Hepatocyte (in vitro differentiated cells): ENCODE measurements at regions not wholly inside any gene's neighbourhood (a gene's known extent, or its start where the extent isn't known, plus 50 kb on each side); places are given as distances from the start of the nearest gene placed in this dataset.
"Not testable (repeated sequence)": the region's sequence is repeated elsewhere in the genome, so short reads cannot be mapped to it uniquely, and the experiment has no call there.

Source experiments
- DNase-seq: peaks from one replicate; pipeline ENCODE4 v3.0.0-alpha.2; 2016; ENCODE audit warnings: low spot score
- H2AFZ ChIP-seq: fragments of 200-600 bp; sonication (generic); 2 replicates; pipeline ENCODE4 v1.6.0; 2016; ENCODE audit warnings: antibody characterized with exemption, mild to moderate bottlenecking
- H3K27ac ChIP-seq: fragments of 200-600 bp; sonication (generic); 2 replicates; pipeline ENCODE4 v1.5.1; 2016; ENCODE audit warnings: mild to moderate bottlenecking
- H3K27me3 ChIP-seq: fragments of 200-600 bp; sonication (generic); 2 replicates; pipeline ENCODE4 v1.6.1; 2016
- H3K36me3 ChIP-seq: fragments of 200-600 bp; sonication (generic); replicated peaks from 2 replicates; pipeline ENCODE4 v1.5.1; 2016; ENCODE audit warnings: low read depth; ENCODE audit not compliant: insufficient read depth
- H3K4me1 ChIP-seq: fragments of 200-600 bp; sonication (generic); 2 replicates; pipeline ENCODE4 v1.5.1; 2016; ENCODE audit warnings: mild to moderate bottlenecking, moderate library complexity; ENCODE audit not compliant: insufficient read depth
- H3K4me2 ChIP-seq: fragments of 200-600 bp; sonication (generic); 2 replicates; pipeline ENCODE4 v1.6.0; 2016
- H3K4me3 ChIP-seq: fragments of 200-600 bp; sonication (generic); 2 replicates; pipeline ENCODE4 v1.5.1; 2016; ENCODE audit warnings: mild to moderate bottlenecking
- H3K79me2 ChIP-seq: fragments of 200-600 bp; sonication (generic); 2 replicates; pipeline ENCODE4 v1.6.0; 2017; ENCODE audit warnings: mild to moderate bottlenecking
- H3K9me2 ChIP-seq: fragments of 200-600 bp; sonication (generic); replicated peaks from 2 replicates; pipeline ENCODE4 v1.6.0; 2017; ENCODE audit warnings: mild to moderate bottlenecking; ENCODE audit not compliant: insufficient read depth
- H3K9me3 ChIP-seq: fragments of 200-600 bp; sonication (generic); 2 replicates; pipeline ENCODE4 v1.5.1; 2016; ENCODE audit warnings: low read depth, mild to moderate bottlenecking
- H4K20me1 ChIP-seq: fragments of 200-600 bp; sonication (generic); 2 replicates; pipeline ENCODE4 v1.6.0; 2016; ENCODE audit warnings: mild to moderate bottlenecking; ENCODE audit not compliant: insufficient read depth, poor library complexity, severe bottlenecking
- EZH2 ChIP-seq: fragments of 200-600 bp; sonication (generic); IDR thresholded peaks from 2 replicates; pipeline ENCODE4 v1.6.1; 2016; ENCODE audit warnings: antibody characterized with exemption, mild to moderate bottlenecking, borderline replicate concordance
- EZH2phosphoT487 ChIP-seq: fragments of 200-600 bp; sonication (generic); IDR thresholded peaks from one replicate; pipeline ENCODE4 v1.6.1; 2018; ENCODE audit warnings: antibody characterized with exemption, mild to moderate bottlenecking, low read depth, moderate library complexity; ENCODE audit not compliant: unreplicated experiment, severe bottlenecking
- WGBS: methylation state at CpG from one replicate; pipeline ENCODE4 v1.1.6; 2016; ENCODE audit warnings: low lambda C conversion rate; ENCODE audit errors: missing lambda C conversion rate; 5-methylcytosine and 5-hydroxymethylcytosine counted together
- TF ChIP-seq, protein P1 (sequence below): fragments of 200-600 bp; sonication (generic); IDR thresholded peaks from 2 replicates; pipeline ENCODE4 v1.5.1; 2016; ENCODE audit warnings: antibody characterized with exemption, mild to moderate bottlenecking; ENCODE audit not compliant: poor library complexity

DNA sequence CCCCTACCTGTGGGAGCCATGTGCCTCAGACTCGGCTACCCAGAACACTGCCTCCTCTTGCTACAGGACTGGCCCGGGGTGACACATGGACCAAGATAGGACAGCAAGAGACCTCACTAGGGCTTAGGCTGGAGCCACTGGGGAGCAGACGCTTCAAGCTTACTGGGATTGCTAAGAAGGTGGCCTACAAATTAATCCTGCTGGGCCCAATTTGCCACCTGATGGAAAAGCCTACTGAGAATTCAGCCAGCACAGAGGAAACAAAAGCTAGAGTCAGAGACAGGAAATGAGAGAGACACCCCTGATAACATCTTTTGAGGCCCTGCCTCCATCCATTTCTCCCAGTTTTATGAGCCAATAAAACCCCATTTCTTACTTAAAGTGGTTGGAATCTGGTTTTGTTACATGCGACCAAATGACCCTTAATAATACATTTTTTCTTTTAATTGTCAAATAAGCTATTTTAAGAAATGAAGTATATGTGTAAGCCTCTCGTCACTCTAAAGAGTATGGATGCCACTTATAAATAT lies 282.1 kb downstream of the CXCL12 start:
- no peaks in the 10 kb centered on the region for H3K79me2 ChIP-seq
- 61% methylated on average over 5 of the region's 5 CpGs for WGBS

DNA sequence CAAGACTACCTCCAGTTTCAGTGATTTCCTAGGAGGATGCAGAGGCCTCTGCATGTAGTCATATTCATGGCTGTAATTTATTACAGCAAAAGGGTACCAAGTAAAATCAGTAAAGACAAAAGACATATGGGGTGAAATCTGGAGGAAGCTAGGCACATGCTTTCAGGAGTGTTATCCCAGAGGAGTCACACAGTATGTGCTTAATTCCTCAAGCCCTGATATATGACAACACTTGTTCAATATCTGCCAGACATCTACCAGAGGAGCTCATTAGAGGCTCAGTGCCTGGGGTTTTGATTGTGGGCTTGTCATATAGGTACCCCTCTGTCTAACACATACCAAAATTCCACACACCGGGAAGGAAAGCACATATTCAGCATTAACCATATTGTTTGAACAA lies 283.8 kb downstream of the CXCL12 start:
- no peaks in the 10 kb centered on the region for H3K4me1 ChIP-seq
- H3K79me2 ChIP-seq, result no peaks in the 10 kb centered on the region
- H3K4me3 ChIP-seq, result no peak overlapping the region
- H4K20me1 ChIP-seq, result no peaks in the 10 kb centered on the region
- no peaks in the 10 kb centered on the region for H3K9me2 ChIP-seq
- no peak for DNase-seq
- no peak overlapping the region for H2AFZ ChIP-seq
- 33% methylated on average over 1 of the region's 1 CpG for WGBS
- H3K27ac ChIP-seq, result no peak overlapping the region
- TF ChIP-seq, protein P1, sequence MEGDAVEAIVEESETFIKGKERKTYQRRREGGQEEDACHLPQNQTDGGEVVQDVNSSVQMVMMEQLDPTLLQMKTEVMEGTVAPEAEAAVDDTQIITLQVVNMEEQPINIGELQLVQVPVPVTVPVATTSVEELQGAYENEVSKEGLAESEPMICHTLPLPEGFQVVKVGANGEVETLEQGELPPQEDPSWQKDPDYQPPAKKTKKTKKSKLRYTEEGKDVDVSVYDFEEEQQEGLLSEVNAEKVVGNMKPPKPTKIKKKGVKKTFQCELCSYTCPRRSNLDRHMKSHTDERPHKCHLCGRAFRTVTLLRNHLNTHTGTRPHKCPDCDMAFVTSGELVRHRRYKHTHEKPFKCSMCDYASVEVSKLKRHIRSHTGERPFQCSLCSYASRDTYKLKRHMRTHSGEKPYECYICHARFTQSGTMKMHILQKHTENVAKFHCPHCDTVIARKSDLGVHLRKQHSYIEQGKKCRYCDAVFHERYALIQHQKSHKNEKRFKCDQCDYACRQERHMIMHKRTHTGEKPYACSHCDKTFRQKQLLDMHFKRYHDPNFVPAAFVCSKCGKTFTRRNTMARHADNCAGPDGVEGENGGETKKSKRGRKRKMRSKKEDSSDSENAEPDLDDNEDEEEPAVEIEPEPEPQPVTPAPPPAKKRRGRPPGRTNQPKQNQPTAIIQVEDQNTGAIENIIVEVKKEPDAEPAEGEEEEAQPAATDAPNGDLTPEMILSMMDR, result no peak
- TF ChIP-seq EZH2phosphoT487 (no peak), EZH2 (no peak)
- no peaks in the 10 kb centered on the region for H3K36me3 ChIP-seq
- no peaks in the 10 kb centered on the region for H3K9me3 ChIP-seq
- no peaks in the 10 kb centered on the region for H3K27me3 ChIP-seq
- H3K4me2 ChIP-seq, result no peak overlapping the region

More for the DNA sequence above, 282.1 kb downstream of the CXCL12 start:
- no peak overlapping the region for H2AFZ ChIP-seq
- H3K4me3 ChIP-seq, result no peak overlapping the region
- H3K27me3 ChIP-seq, result no peaks in the 10 kb centered on the region
- H3K9me3 ChIP-seq, result no peaks in the 10 kb centered on the region
- no peaks in the 10 kb centered on the region for H3K9me2 ChIP-seq
- no peaks in the 10 kb centered on the region for H3K4me1 ChIP-seq
- H3K36me3 ChIP-seq, result no peaks in the 10 kb centered on the region
- H3K27ac ChIP-seq, result no peak overlapping the region
- H4K20me1 ChIP-seq, result no peaks in the 10 kb centered on the region
- no peak for TF ChIP-seq EZH2phosphoT487
- TF ChIP-seq, protein P1, result no peak
- no peak for TF ChIP-seq EZH2
- no peak for DNase-seq
- H3K4me2 ChIP-seq, result no peak overlapping the region

DNA sequence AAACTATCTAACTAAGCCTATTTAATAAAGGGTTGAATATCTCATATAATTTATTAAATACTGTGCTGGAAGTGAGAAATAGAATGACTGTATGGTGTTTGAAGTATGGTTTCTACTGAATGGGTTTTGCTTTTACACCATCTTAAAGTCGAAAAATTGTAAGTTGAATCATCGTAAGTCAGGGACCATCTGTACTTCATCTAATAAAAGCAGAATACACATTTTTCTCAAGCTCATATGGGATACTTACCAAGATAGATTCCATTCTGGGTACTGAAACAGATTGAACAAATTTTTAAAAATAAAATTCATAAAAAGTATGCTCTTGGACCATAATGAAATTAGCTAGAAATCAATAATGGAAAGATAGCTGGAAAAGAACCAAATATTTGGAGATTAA lies 285.4 kb downstream of the CXCL12 start:
- H3K4me2 ChIP-seq, result no peak overlapping the region
- TF ChIP-seq, protein P1, result no peak
- TF ChIP-seq EZH2, result no peak

DNA sequence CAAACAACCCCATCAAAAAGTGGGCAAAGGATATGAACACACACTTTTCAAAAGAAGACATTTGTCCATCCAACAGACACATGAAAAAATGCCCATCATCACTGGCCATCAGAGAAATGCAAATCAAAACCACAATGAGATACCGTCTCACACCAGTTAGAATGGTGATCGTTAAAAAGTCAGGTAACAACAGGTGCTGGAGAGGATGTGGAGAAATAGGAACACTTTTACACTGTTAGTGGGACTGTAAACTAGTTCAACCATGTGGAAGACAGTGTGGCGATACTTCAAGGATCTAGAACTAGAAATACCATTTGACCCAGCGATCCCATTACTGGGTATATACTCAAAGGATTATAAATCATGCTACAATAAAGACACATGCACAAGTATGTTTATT lies 288.7 kb downstream of the CXCL12 start:
- not testable (repeated sequence) for H4K20me1 ChIP-seq, H2AFZ ChIP-seq, H3K4me2 ChIP-seq, H3K36me3 ChIP-seq, H3K4me3 ChIP-seq, H3K27ac ChIP-seq, H3K27me3 ChIP-seq, H3K9me3 ChIP-seq, DNase-seq, H3K79me2 ChIP-seq, H3K9me2 ChIP-seq, H3K4me1 ChIP-seq
- 83% methylated on average over 4 of the region's 4 CpGs for WGBS

More for the DNA sequence above, 285.4 kb downstream of the CXCL12 start:
- Histone ChIP-seq H3K79me2 (no peaks in the 10 kb centered on the region), H3K27ac (no peak overlapping the region), H3K27me3 (no peaks in the 10 kb centered on the region), H3K4me1 (no peaks in the 10 kb centered on the region), H2AFZ (no peak overlapping the region), H3K9me2 (no peaks in the 10 kb centered on the region), H4K20me1 (no peaks in the 10 kb centered on the region), H3K36me3 (no peaks in the 10 kb centered on the region), H3K4me3 (no peak overlapping the region), H3K9me3 (no peaks in the 10 kb centered on the region)
- 95% methylated on average over 2 of the region's 2 CpGs for WGBS
- DNase-seq, result no peak
